ENCODE measurements at regions not wholly inside any gene's neighbourhood (a gene's known extent, or its start where the extent isn't known, plus 50 kb on each side); places are given as distances from the start of the nearest gene placed in this dataset.
A peak's percentile ranks its signal among the peaks of the same experiment; 100 is the strongest.

- Histone ChIP-seq H4K8ac (ENCODE audit: extremely low read depth, insufficient read depth, low read length) (no peak overlapping the region; the same call in 1 of the 2 replicates), H2AFZ (ENCODE audit: low read length) (no peak overlapping the region), H3K9me3 (ENCODE audit: insufficient read depth in 2 of 2, low read depth in 1 of 2, low read length in 1 of 2) (no peaks in the 10 kb centered on the region; a peak in 1 of 4 replicates), H2BK20ac (ENCODE audit: low read length) (no peak overlapping the region), H2BK5ac (ENCODE audit: low read depth, low read length) (no peak overlapping the region), H2BK15ac (ENCODE audit: low read length) (no peak overlapping the region), H2AK5ac (ENCODE audit: low read depth, low read length) (no peak overlapping the region), H4K91ac (replicated peaks; ENCODE audit: insufficient read length, low read length) (no peak overlapping the region), H2BK120ac (replicated peaks; ENCODE audit: low read depth, low read length) (no peak overlapping the region), H3K79me2 (ENCODE audit: control insufficient read depth in 1 of 2, insufficient read depth in 2 of 2, low read length in 2 of 2) (no peaks in the 10 kb centered on the region), H3K27me3 (replicated peaks in 1 of 4; ENCODE audit: control insufficient read depth in 3 of 4, extremely low read depth in 1 of 4, insufficient read depth in 3 of 4, low read length in 3 of 4) (no peaks in the 10 kb centered on the region), H3K4me3 (ENCODE audit: extremely low read depth in 1 of 4, insufficient read depth in 2 of 4, low read depth in 3 of 4, low read length in 4 of 4) (no peak overlapping the region), H3K79me1 (ENCODE audit: low read depth, low read length) (no peaks in the 10 kb centered on the region), H3K14ac (ENCODE audit: insufficient read length) (no peak overlapping the region), H3K4me1 (replicated peaks in 1 of 4; ENCODE audit: control insufficient read depth in 3 of 4, insufficient read depth in 4 of 4, low read length in 3 of 4) (peaks cover 0 to 4% (median 1%) of the 10 kb centered on the region in 4 experiments; a peak in 4 of 7 replicates), H3K4ac (replicated peaks; ENCODE audit: insufficient read length, low read depth, low read length) (no peak overlapping the region), H3K18ac (ENCODE audit: extremely low read depth, low read length) (no peak overlapping the region), H2BK12ac (ENCODE audit: low read depth, low read length) (0 out of 2 replicates have a peak overlapping the region, but pooled peaks have one; percentile 55), H3K23ac (ENCODE audit: insufficient read length) (no peak overlapping the region), H4K20me1 (replicated peaks in 1 of 2; ENCODE audit: control insufficient read depth in 1 of 2, insufficient read depth in 2 of 2, low read length in 2 of 2) (no peaks in the 10 kb centered on the region), H3K27ac (ENCODE audit: low read depth, low read length) (no peak overlapping the region), H3K4me2 (ENCODE audit: insufficient read depth in 1 of 2, low read depth in 2 of 2, low read length in 2 of 2) (no peak overlapping the region), H3K9ac (replicated peaks in 1 of 4; ENCODE audit: extremely low read depth in 1 of 4, low read depth in 3 of 4, low read length in 3 of 4) (no peak overlapping the region), H3K36me3 (ENCODE audit: control insufficient read depth in 2 of 4, insufficient read depth in 4 of 4, low read length in 3 of 4) (no peaks in the 10 kb centered on the region), H3K23me2 (ENCODE audit: low read depth, low read length) (no peaks in the 10 kb centered on the region), H3K56ac (replicated peaks; ENCODE audit: insufficient read length, low read depth, low read length) (no peak overlapping the region), H4K5ac (ENCODE audit: insufficient read length, low read depth, low read length) (no peak overlapping the region)
- WGBS, 2 experiments (ENCODE audit: extremely low coverage in 1 of 2, insufficient coverage in 1 of 2, insufficient read length in 1 of 2, insufficient replicate concordance in 2 of 2, low coverage in 1 of 2, low lambda C conversion rate in 2 of 2, missing lambda C conversion rate in 1 of 2), result 100% methylated on average over 2 of the region's 2 CpGs; no CpG with 5 or more reads in 1 of the 2 experiments
- TF ChIP-seq EGR1 (IDR thresholded peaks at IDR 0.05; ENCODE audit: borderline replicate concordance, low read depth, low read length), result no peak
- ChIA-PET POLR2A (ENCODE audit: partially characterized antibody) (interaction anchor here (0.6 kb wide), 1 partner anchor 1707 kb away, joined by 3 read pairs; no protein-coding TSS in a partner anchor), CTCF (ENCODE audit: partially characterized antibody) (interaction anchor here (1.1 to 1.5 kb wide), 2 partner anchors 23 to 106 kb away, joined by 3 to 4 read pairs; no protein-coding TSS in a partner anchor)
- DNase-seq (ENCODE audit: low read depth in 1 of 2, low spot score in 2 of 2), result no peak
- FAIRE-seq, result no peak
Measured at GRCh38 chr20:40446888-40447287, 242.1 kb downstream of the MAFB start.
